ENCODE measurements at regions not wholly inside any gene's neighbourhood (a gene's known extent, or its start where the extent isn't known, plus 50 kb on each side); places are given as distances from the start of the nearest gene placed in this dataset.
A peak's percentile ranks its signal among the peaks of the same experiment; 100 is the strongest.

DNA sequence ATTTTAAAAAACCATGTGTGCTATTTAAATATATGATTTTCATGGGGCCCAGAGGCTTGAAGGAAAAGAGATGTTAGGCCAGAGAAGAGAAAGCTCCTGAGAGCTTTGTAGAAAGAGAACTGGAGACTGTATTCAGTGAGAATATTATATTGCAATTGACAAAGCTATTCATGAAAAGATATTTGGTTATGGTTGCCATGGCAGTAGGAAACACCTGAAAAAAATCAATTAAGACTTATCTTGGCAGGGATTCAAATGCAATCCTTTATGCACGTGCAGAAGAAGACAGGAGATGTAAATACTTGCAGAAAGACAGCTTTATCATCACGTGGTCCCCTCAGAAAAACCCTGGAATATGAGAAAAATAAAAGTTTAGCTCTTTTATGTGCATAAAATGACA is 636.0 kb upstream of the TBL1XR1 start:
- no peak overlapping the region for H3K27ac ChIP-seq (ENCODE audit: insufficient read depth, low read depth, low read length)
- intact Hi-C loops (cut with micrococcal nuclease), result no loop called here
- no peaks in the 10 kb centered on the region for H3K9me1 ChIP-seq (replicated peaks; ENCODE audit: control insufficient read depth, extremely low read depth, insufficient read depth, low read length)
- no peaks in the 10 kb centered on the region for H4K20me1 ChIP-seq (replicated peaks; ENCODE audit: control insufficient read depth, extremely low read depth, insufficient read depth, low read length)
- DNase-seq (ENCODE audit: low read depth, low spot score), result peak; percentile 72
- no peak overlapping the region for H2AFZ ChIP-seq (ENCODE audit: low read depth, low read length)
- ChIA-PET CTCF (interaction anchor here (0.6 to 1.1 kb wide), 5 partner anchors 9 to 493 kb away, joined by 3 to 5 read pairs (median 3); no protein-coding TSS in a partner anchor), POLR2A (interaction anchor here (1.2 kb wide), 1 partner anchor 9 kb away, joined by 3 read pairs; no protein-coding TSS in a partner anchor)
- H3K27me3 ChIP-seq (ENCODE audit: control insufficient read depth in 2 of 2, insufficient read depth in 2 of 2, low read length in 2 of 2), result no peaks in the 10 kb centered on the region
- no TSS peak for BruUV-seq (replicated peaks)
- H3K4me1 ChIP-seq (ENCODE audit: control insufficient read depth, extremely low read depth, insufficient read depth, low read length), result peaks cover 5% of the 10 kb centered on the region
- H3K36me3 ChIP-seq (ENCODE audit: control insufficient read depth in 2 of 2, extremely low read depth in 1 of 2, insufficient read depth in 2 of 2, low read length in 2 of 2), result no peaks in the 10 kb centered on the region
- H3K4me3 ChIP-seq (replicated peaks in 1 of 3; ENCODE audit: insufficient read depth in 1 of 3, low read depth in 1 of 3, low read length in 3 of 3), result no peak overlapping the region
- no peak overlapping the region for H3K9ac ChIP-seq (replicated peaks; ENCODE audit: extremely low read depth, insufficient read depth, low read length)
- TF ChIP-seq POLR2A (IDR thresholded peaks at IDR 0.05; ENCODE audit: low read depth, low read length), result no peak
- no peak for TF ChIP-seq MYC (IDR thresholded peaks at IDR 0.05; ENCODE audit: low read depth, low read length)
- TF ChIP-seq FOS (IDR thresholded peaks at IDR 0.05; ENCODE audit: borderline replicate concordance, insufficient read depth, low read length), result no peak
- TF ChIP-seq, protein P1, sequence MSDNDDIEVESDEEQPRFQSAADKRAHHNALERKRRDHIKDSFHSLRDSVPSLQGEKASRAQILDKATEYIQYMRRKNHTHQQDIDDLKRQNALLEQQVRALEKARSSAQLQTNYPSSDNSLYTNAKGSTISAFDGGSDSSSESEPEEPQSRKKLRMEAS (IDR thresholded peaks at IDR 0.05; ENCODE audit: insufficient read depth, insufficient read length), result no peak
- no peak for TF ChIP-seq EZH2 (IDR thresholded peaks at IDR 0.05; ENCODE audit: borderline replicate concordance, low read depth, low read length, severe bottlenecking)
- no peak for TF ChIP-seq POLR2AphosphoS5 (IDR thresholded peaks at IDR 0.05; ENCODE audit: insufficient read depth, low read depth, low read length)
- no peak for TF ChIP-seq GATA2 (IDR thresholded peaks at IDR 0.05; ENCODE audit: insufficient read depth, insufficient read length, low read depth, low read length)
- TF ChIP-seq, protein P2, sequence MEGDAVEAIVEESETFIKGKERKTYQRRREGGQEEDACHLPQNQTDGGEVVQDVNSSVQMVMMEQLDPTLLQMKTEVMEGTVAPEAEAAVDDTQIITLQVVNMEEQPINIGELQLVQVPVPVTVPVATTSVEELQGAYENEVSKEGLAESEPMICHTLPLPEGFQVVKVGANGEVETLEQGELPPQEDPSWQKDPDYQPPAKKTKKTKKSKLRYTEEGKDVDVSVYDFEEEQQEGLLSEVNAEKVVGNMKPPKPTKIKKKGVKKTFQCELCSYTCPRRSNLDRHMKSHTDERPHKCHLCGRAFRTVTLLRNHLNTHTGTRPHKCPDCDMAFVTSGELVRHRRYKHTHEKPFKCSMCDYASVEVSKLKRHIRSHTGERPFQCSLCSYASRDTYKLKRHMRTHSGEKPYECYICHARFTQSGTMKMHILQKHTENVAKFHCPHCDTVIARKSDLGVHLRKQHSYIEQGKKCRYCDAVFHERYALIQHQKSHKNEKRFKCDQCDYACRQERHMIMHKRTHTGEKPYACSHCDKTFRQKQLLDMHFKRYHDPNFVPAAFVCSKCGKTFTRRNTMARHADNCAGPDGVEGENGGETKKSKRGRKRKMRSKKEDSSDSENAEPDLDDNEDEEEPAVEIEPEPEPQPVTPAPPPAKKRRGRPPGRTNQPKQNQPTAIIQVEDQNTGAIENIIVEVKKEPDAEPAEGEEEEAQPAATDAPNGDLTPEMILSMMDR (IDR thresholded peaks at IDR 0.05; ENCODE audit: extremely low read depth in 1 of 2, insufficient read depth in 1 of 2, low read depth in 1 of 2, low read length in 2 of 2), result no peak
- TF ChIP-seq JUN (IDR thresholded peaks at IDR 0.05; ENCODE audit: borderline replicate concordance, insufficient read depth, insufficient read length, low read depth), result no peak
- H3K79me2 ChIP-seq (ENCODE audit: control insufficient read depth, insufficient read depth, low read length), result no peaks in the 10 kb centered on the region
- no peaks in the 10 kb centered on the region for H3K9me3 ChIP-seq (replicated peaks; ENCODE audit: control insufficient read depth, insufficient read depth, low read length)
- dilution Hi-C loops (cut with MboI; ENCODE audit: extremely low pct_ligation_motif_present, low sequenced_read_pairs), result no loop called here
- FAIRE-seq, result no peak
- H3K4me2 ChIP-seq (ENCODE audit: insufficient read depth, low read length), result no peak overlapping the region
